Kidney epithelial cell (primary cell): ENCODE measurements at regions not wholly inside any gene's neighbourhood (a gene's known extent, or its start where the extent isn't known, plus 50 kb on each side); places are given as distances from the start of the nearest gene placed in this dataset.

Source experiments
- DNase-seq: peaks from one replicate; pipeline ENCODE4 v3.0.0-alpha.2; 2010; ENCODE audit warnings: low read depth
- H3K27me3 ChIP-seq: 2 replicates; pipeline ENCODE4 v1.6.0; 2011; ENCODE audit warnings: low read length; ENCODE audit not compliant: control insufficient read depth, insufficient read depth
- H3K36me3 ChIP-seq: 2 replicates; pipeline ENCODE4 v1.5.1; 2011; ENCODE audit warnings: low read length; ENCODE audit not compliant: control insufficient read depth, insufficient read depth
- H3K4me3 ChIP-seq: 2 replicates; pipeline ENCODE4 v1.5.1; 2011; ENCODE audit warnings: low read depth, mild to moderate bottlenecking, control low read depth, low read length
- TF ChIP-seq, protein P1 (sequence below): IDR thresholded peaks from 2 replicates; pipeline ENCODE4 v1.5.1; 2011; ENCODE audit warnings: mild to moderate bottlenecking, moderate library complexity, low read length, control low read depth, inconsistent platforms; ENCODE audit not compliant: insufficient read depth, poor library complexity, severe bottlenecking

DNA sequence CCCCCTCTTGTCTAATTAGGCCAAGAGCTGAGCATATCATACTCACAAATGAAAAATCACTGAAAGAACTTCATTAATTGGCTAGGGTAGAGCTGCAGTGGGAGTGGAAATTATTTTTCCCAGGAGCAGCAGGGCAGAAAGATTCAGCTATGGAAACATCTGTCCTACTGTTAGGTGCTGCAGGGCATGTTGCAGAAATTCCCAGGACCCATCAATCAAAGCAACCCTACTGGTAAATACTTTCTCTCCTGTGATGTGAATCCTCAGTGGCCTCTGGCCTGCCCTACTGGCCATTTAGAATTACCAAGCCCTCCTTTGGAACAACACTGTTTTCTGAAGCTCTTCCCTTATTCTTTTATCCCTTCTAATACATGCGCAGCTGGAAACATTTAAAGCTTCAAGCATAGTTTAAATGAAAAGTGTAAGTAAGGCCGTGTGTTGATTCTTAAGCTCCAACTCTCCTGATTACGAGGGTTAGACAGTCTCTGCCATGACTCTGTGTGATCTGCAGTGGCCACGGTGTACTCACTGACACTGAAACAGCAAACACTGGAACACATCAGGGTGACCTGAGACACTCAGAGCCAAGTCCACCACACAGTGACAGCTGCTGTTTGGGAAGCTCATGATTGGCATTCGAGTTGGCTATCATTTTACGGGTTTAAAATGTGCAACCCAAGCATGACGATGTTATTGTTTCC lies 62.6 kb upstream of the TMCC3 start:
- no peaks in the 10 kb centered on the region for H3K27me3 ChIP-seq
- no peak for DNase-seq
- H3K4me3 ChIP-seq: no peak overlapping the region
- H3K36me3 ChIP-seq: no peaks in the 10 kb centered on the region
- TF ChIP-seq, protein P1, sequence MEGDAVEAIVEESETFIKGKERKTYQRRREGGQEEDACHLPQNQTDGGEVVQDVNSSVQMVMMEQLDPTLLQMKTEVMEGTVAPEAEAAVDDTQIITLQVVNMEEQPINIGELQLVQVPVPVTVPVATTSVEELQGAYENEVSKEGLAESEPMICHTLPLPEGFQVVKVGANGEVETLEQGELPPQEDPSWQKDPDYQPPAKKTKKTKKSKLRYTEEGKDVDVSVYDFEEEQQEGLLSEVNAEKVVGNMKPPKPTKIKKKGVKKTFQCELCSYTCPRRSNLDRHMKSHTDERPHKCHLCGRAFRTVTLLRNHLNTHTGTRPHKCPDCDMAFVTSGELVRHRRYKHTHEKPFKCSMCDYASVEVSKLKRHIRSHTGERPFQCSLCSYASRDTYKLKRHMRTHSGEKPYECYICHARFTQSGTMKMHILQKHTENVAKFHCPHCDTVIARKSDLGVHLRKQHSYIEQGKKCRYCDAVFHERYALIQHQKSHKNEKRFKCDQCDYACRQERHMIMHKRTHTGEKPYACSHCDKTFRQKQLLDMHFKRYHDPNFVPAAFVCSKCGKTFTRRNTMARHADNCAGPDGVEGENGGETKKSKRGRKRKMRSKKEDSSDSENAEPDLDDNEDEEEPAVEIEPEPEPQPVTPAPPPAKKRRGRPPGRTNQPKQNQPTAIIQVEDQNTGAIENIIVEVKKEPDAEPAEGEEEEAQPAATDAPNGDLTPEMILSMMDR: no peak

DNA sequence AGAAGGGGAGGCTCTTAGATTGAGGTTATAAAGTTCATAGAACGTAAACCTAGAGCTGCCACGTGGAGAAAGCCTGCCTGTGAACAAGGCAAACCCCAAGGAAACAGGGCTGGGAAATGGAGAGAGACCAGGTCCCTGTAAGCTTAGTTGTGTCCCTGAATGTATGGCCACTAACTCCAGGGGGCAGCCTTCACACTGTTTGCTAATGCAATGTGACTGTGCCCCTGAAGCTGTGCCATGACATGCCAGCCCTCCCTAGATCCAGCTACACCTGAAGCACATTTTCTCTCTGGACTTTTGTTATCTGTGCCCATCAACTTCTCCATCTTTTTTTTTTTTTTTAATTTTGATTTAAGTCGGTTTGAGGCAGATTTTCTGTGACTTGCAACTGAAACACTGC lies 60.6 kb upstream of the TMCC3 start:
- no peak overlapping the region for H3K4me3 ChIP-seq
- H3K36me3 ChIP-seq: no peaks in the 10 kb centered on the region
- H3K27me3 ChIP-seq: no peaks in the 10 kb centered on the region
- TF ChIP-seq, protein P1: peak; percentile 45
- DNase-seq: no peak

DNA sequence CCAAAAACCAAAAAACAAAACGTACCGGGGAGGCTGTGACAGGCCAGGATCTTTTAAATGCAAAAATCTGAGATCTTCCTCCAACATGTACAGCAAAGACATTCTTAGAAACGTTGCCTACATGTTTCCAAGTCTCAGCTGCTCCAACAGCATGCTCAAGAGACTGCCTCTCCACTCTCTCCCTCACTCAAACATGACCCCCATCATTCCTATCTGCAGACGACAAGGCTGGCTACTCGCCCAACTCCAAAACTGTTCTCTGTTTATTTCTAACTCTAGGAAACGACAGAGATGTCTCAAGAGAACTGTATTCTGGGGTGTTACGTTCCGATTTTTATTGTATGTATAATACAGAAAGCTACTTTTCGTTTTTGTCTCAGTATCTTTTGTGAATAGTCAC lies 57.5 kb upstream of the TMCC3 start:
- TF ChIP-seq, protein P1: no peak
- Histone ChIP-seq H3K27me3 (no peaks in the 10 kb centered on the region), H3K36me3 (no peaks in the 10 kb centered on the region), H3K4me3 (no peak overlapping the region)
- DNase-seq: no peak

DNA sequence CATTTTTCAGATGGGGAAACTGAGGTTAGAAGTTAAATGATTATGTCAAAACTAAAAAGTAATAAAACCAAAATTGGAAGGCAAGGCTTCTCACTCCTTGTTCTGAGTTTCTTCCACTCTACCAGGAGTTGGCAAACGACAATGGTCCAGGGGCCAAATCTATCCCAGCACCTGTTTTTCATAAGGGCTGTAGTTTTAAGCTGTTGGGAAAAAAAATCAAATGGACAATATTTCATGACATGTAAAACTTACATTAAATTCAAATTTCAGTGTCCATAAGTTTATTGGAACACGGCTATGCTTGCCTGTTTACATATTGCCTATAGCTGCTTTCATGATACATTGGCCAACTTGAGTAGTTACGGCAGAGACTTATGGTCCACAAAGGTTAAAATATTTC lies 56.7 kb upstream of the TMCC3 start:
- no peak overlapping the region for H3K4me3 ChIP-seq
- no peaks in the 10 kb centered on the region for H3K27me3 ChIP-seq
- DNase-seq: no peak
- no peaks in the 10 kb centered on the region for H3K36me3 ChIP-seq
- TF ChIP-seq, protein P1: no peak

DNA sequence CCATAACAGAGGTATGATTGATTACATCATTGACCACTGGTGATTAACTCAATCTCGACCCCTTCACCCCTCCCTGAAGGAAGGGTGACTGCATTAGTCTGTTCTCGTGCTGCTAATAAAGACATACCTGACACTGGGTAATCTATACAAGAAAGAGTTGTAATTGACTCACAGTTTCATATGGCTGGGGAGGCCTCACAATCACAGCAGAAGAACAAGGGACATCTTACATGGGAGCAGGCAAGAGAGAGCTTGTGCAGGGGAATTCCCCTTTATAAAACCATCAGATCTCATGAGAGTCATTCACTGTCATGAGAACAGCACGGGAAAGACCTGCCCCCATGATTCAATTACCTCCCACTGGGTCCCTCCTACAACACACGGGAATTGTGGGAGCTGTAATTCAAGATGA lies 55.9 kb upstream of the TMCC3 start:
- no peak for DNase-seq
- H3K4me3 ChIP-seq: no peak overlapping the region
- H3K27me3 ChIP-seq: no peaks in the 10 kb centered on the region
- TF ChIP-seq, protein P1: no peak
- H3K36me3 ChIP-seq: no peaks in the 10 kb centered on the region

DNA sequence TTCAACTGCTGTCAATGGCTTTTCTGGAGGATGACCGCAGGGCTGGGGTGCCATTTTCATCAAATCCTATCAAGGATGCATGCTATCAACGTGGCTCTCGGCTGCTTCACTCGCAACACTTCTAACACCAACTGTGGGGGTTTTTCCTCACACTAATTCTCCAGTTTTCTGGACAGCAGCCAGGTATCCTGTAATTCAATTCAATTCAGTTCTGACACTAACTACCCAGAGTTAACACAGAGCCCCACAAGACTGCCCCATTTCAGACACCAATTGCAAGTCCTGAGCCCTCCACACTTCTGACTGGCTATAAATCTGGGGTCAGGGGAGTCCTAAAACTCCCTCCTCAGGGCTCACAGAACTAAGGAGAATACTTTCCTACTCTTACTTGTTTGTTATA lies 55.3 kb upstream of the TMCC3 start:
- no peak overlapping the region for H3K4me3 ChIP-seq
- TF ChIP-seq, protein P1: no peak
- H3K36me3 ChIP-seq: no peaks in the 10 kb centered on the region
- H3K27me3 ChIP-seq: no peaks in the 10 kb centered on the region
- no peak for DNase-seq
